ENCODE measurements at regions not wholly inside any gene's neighbourhood (a gene's known extent, or its start where the extent isn't known, plus 50 kb on each side); places are given as distances from the start of the nearest gene placed in this dataset.

DNA sequence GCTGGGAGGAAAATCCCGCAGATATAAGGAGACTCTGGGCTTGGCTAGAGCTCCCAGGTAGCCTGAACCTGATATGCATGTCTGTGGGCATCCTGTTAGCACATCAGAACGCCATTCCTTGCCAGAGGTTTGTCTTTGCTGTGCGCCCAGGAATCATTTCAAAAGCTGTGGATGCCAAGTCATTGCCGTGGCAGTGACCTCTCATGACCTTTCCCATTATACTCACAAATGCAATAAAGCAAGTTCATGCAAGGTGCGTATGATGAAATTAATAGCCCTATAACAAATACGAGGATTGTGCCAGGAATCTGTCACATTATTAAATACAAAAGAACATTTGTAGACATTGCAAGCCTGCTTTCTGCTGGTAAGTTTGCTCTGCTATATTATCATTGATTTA is 229.1 kb upstream of the PELI2 start:
- TF ChIP-seq HNF4A (conservative IDR thresholded peaks at IDR 0.05): no peak
- TF ChIP-seq, protein P1, sequence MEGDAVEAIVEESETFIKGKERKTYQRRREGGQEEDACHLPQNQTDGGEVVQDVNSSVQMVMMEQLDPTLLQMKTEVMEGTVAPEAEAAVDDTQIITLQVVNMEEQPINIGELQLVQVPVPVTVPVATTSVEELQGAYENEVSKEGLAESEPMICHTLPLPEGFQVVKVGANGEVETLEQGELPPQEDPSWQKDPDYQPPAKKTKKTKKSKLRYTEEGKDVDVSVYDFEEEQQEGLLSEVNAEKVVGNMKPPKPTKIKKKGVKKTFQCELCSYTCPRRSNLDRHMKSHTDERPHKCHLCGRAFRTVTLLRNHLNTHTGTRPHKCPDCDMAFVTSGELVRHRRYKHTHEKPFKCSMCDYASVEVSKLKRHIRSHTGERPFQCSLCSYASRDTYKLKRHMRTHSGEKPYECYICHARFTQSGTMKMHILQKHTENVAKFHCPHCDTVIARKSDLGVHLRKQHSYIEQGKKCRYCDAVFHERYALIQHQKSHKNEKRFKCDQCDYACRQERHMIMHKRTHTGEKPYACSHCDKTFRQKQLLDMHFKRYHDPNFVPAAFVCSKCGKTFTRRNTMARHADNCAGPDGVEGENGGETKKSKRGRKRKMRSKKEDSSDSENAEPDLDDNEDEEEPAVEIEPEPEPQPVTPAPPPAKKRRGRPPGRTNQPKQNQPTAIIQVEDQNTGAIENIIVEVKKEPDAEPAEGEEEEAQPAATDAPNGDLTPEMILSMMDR (IDR thresholded peaks at IDR 0.05; ENCODE audit: low read depth, low read length, missing input control): no peak
- TF ChIP-seq TAF1 (conservative IDR thresholded peaks at IDR 0.05): no peak
- TF ChIP-seq, protein P2, sequence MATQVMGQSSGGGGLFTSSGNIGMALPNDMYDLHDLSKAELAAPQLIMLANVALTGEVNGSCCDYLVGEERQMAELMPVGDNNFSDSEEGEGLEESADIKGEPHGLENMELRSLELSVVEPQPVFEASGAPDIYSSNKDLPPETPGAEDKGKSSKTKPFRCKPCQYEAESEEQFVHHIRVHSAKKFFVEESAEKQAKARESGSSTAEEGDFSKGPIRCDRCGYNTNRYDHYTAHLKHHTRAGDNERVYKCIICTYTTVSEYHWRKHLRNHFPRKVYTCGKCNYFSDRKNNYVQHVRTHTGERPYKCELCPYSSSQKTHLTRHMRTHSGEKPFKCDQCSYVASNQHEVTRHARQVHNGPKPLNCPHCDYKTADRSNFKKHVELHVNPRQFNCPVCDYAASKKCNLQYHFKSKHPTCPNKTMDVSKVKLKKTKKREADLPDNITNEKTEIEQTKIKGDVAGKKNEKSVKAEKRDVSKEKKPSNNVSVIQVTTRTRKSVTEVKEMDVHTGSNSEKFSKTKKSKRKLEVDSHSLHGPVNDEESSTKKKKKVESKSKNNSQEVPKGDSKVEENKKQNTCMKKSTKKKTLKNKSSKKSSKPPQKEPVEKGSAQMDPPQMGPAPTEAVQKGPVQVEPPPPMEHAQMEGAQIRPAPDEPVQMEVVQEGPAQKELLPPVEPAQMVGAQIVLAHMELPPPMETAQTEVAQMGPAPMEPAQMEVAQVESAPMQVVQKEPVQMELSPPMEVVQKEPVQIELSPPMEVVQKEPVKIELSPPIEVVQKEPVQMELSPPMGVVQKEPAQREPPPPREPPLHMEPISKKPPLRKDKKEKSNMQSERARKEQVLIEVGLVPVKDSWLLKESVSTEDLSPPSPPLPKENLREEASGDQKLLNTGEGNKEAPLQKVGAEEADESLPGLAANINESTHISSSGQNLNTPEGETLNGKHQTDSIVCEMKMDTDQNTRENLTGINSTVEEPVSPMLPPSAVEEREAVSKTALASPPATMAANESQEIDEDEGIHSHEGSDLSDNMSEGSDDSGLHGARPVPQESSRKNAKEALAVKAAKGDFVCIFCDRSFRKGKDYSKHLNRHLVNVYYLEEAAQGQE (IDR thresholded peaks at IDR 0.05): no peak
- TF ChIP-seq, protein P3, sequence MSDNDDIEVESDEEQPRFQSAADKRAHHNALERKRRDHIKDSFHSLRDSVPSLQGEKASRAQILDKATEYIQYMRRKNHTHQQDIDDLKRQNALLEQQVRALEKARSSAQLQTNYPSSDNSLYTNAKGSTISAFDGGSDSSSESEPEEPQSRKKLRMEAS (IDR thresholded peaks at IDR 0.05): no peak
- TF ChIP-seq RAD21 (IDR thresholded peaks at IDR 0.05): no peak
- TF ChIP-seq, protein P4, sequence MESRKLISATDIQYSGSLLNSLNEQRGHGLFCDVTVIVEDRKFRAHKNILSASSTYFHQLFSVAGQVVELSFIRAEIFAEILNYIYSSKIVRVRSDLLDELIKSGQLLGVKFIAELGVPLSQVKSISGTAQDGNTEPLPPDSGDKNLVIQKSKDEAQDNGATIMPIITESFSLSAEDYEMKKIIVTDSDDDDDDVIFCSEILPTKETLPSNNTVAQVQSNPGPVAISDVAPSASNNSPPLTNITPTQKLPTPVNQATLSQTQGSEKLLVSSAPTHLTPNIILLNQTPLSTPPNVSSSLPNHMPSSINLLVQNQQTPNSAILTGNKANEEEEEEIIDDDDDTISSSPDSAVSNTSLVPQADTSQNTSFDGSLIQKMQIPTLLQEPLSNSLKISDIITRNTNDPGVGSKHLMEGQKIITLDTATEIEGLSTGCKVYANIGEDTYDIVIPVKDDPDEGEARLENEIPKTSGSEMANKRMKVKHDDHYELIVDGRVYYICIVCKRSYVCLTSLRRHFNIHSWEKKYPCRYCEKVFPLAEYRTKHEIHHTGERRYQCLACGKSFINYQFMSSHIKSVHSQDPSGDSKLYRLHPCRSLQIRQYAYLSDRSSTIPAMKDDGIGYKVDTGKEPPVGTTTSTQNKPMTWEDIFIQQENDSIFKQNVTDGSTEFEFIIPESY (IDR thresholded peaks at IDR 0.05): no peak

All from liver (tissue), 3 donors.